NT2/D1 (cell line): ENCODE measurements at regions not wholly inside any gene's neighbourhood (a gene's known extent, or its start where the extent isn't known, plus 50 kb on each side); places are given as distances from the start of the nearest gene placed in this dataset.

ENCODE experiments used
- YY1 ChIP-seq: IDR thresholded peaks from 2 replicates; pipeline ENCODE4 v1.6.1; 2011; ENCODE audit not compliant: insufficient read length, insufficient read depth
- ZNF274 ChIP-seq: IDR thresholded peaks from 2 replicates; pipeline ENCODE4 v1.6.1; 2011; ENCODE audit warnings: mild to moderate bottlenecking, low read depth, low read length

DNA sequence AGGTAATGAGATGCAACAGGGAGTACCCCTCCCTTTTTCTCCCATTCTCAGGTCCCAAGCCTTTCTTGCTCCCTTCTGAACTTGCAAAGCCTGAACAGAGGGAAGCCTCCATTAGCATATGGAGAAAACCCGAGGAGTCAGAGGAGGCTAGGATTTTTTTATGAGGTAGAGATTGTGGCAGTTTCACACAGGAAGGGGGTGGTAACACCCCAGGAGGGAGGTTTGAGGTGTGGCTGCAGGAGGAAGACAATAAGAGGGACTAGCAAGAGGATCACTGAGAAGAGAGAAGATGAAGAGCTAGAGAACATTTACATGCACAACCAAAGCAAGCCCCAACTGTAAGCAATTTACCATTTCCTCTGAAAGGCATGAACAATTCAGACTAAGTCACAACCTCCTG lies 322.7 kb downstream of the SV2B start:
- TF ChIP-seq ZNF274 (no peak), YY1 (no peak)
